HepG2 (cell line): ENCODE measurements at regions not wholly inside any gene's neighbourhood (a gene's known extent, or its start where the extent isn't known, plus 50 kb on each side); places are given as distances from the start of the nearest gene placed in this dataset.

ENCODE experiments used
- FOXO1 ChIP-seq: sonication (generic); formaldehyde crosslinking; IDR thresholded peaks from 2 replicates; pipeline ENCODE4 v1.4.0; 2020; ENCODE audit warnings: missing genetic modification reagents
- PTBP1 ChIP-seq: fragments of 200-400 bp; formaldehyde crosslinking; IDR thresholded peaks from 2 replicates; pipeline ENCODE4 v1.6.1; 2018; ENCODE audit warnings: low read length, low read depth; ENCODE audit not compliant: poor library complexity, severe bottlenecking
- STAT6 ChIP-seq: sonication (generic); formaldehyde crosslinking; IDR thresholded peaks from 2 replicates; pipeline ENCODE4 v1.4.0; 2020; ENCODE audit warnings: missing genetic modification reagents, mild to moderate bottlenecking, borderline replicate concordance
- TMF1 ChIP-seq: sonication (generic); formaldehyde crosslinking; IDR thresholded peaks from 2 replicates; pipeline ENCODE4 v1.8.1; 2022; ENCODE audit warnings: low read depth, missing genetic modification reagents
- ZSCAN30 ChIP-seq: sonication (generic); formaldehyde crosslinking; IDR thresholded peaks from 2 replicates; pipeline ENCODE4 v1.5.0; 2020; ENCODE audit warnings: mild to moderate bottlenecking, missing genetic modification reagents
- TF ChIP-seq, protein P1 (sequence below), 2 experiments: sonication (generic) in 1 of 2; formaldehyde crosslinking in 1 of 2; IDR thresholded peaks; 2 replicates each; pipeline versions ENCODE4 v1.5.1 to v1.6.1; 2011 to 2020; ENCODE audit warnings: borderline replicate concordance in 1 of 2, low read depth in 1 of 2, low read length in 1 of 2, mild to moderate bottlenecking in 1 of 2, missing genetic modification reagents in 1 of 2, moderate library complexity in 1 of 2
- TF ChIP-seq, protein P2 (sequence below): sonication (generic); formaldehyde crosslinking; IDR thresholded peaks from 2 replicates; pipeline ENCODE4 v1.4.0; 2020; ENCODE audit warnings: mild to moderate bottlenecking, missing genetic modification reagents

- TF ChIP-seq, protein P1, sequence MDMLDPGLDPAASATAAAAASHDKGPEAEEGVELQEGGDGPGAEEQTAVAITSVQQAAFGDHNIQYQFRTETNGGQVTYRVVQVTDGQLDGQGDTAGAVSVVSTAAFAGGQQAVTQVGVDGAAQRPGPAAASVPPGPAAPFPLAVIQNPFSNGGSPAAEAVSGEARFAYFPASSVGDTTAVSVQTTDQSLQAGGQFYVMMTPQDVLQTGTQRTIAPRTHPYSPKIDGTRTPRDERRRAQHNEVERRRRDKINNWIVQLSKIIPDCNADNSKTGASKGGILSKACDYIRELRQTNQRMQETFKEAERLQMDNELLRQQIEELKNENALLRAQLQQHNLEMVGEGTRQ (IDR thresholded peaks at IDR 0.05; ENCODE audit: low read depth, low read length) = no peak
- TF ChIP-seq, protein P1 (CRISPR knock-in tag; IDR thresholded peaks at IDR 0.05; ENCODE audit: borderline replicate concordance) = no peak
- TF ChIP-seq FOXO1 (CRISPR knock-in tag) (no peak), TMF1 (CRISPR knock-in tag) (no peak), ZSCAN30 (CRISPR knock-in tag) (no peak), STAT6 (CRISPR knock-in tag) (no peak), PTBP1 (no peak)
- TF ChIP-seq, protein P2, sequence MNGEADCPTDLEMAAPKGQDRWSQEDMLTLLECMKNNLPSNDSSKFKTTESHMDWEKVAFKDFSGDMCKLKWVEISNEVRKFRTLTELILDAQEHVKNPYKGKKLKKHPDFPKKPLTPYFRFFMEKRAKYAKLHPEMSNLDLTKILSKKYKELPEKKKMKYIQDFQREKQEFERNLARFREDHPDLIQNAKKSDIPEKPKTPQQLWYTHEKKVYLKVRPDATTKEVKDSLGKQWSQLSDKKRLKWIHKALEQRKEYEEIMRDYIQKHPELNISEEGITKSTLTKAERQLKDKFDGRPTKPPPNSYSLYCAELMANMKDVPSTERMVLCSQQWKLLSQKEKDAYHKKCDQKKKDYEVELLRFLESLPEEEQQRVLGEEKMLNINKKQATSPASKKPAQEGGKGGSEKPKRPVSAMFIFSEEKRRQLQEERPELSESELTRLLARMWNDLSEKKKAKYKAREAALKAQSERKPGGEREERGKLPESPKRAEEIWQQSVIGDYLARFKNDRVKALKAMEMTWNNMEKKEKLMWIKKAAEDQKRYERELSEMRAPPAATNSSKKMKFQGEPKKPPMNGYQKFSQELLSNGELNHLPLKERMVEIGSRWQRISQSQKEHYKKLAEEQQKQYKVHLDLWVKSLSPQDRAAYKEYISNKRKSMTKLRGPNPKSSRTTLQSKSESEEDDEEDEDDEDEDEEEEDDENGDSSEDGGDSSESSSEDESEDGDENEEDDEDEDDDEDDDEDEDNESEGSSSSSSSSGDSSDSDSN (CRISPR knock-in tag) = no peak
Measured at GRCh38 chrX:6377103-6377764, 148.6 kb upstream of the NLGN4X start (continued).
